Adrenal gland (tissue), 5 donors: ENCODE measurements at regions not wholly inside any gene's neighbourhood (a gene's known extent, or its start where the extent isn't known, plus 50 kb on each side); places are given as distances from the start of the nearest gene placed in this dataset.

Source experiments
- POLR2A ChIP-seq, 2 donors: fragments of 450-650 bp; IDR thresholded peaks; one replicate each; pipeline ENCODE4 v1.6.1; 2017; ENCODE audit warnings: antibody characterized with exemption in 2 of 2, mild to moderate bottlenecking in 2 of 2, moderate library complexity in 1 of 2
- TF ChIP-seq, protein P1 (sequence below), 6 experiments: fragments of 450-650 bp in 4 of 6; fragments of 200-600 bp in 2 of 6; sonication (generic) in 1 of 6; IDR thresholded peaks; 1 replicate in 5 of 6; 2 replicates in 1 of 6; pipeline versions ENCODE4 v1.5.1 to v1.8.0; 2016 to 2021; ENCODE audit warnings: antibody characterized with exemption in 6 of 6, mild to moderate bottlenecking in 2 of 6, moderate library complexity in 1 of 6
- donor health status: DM: no; HTN: no; CAD: no.

DNA sequence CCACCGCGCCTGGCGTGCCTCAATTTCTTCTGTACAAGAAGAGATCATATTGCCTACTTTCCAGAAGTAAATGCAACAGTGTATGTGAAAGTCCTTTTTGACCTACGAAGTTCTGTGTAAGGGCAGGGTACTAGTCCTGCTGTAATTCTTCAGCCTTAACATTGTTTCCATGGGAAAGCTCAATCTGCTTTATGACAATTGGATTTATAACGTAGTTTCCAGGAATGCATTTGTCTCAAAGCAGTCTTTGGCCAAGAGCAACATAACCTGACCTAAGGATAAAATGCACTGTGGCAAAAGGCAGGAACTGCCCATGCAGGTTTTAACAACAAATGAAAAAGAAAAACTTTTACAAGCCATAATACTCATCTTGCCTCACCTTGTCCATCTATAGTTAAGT lies 108.1 kb upstream of the PODXL start:
- TF ChIP-seq, protein P1, sequence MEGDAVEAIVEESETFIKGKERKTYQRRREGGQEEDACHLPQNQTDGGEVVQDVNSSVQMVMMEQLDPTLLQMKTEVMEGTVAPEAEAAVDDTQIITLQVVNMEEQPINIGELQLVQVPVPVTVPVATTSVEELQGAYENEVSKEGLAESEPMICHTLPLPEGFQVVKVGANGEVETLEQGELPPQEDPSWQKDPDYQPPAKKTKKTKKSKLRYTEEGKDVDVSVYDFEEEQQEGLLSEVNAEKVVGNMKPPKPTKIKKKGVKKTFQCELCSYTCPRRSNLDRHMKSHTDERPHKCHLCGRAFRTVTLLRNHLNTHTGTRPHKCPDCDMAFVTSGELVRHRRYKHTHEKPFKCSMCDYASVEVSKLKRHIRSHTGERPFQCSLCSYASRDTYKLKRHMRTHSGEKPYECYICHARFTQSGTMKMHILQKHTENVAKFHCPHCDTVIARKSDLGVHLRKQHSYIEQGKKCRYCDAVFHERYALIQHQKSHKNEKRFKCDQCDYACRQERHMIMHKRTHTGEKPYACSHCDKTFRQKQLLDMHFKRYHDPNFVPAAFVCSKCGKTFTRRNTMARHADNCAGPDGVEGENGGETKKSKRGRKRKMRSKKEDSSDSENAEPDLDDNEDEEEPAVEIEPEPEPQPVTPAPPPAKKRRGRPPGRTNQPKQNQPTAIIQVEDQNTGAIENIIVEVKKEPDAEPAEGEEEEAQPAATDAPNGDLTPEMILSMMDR (IDR thresholded peaks at IDR 0.05): no peak
- no peak for TF ChIP-seq POLR2A (IDR thresholded peaks at IDR 0.05)
